Fibroblast of mammary gland (primary cell): ENCODE measurements at regions not wholly inside any gene's neighbourhood (a gene's known extent, or its start where the extent isn't known, plus 50 kb on each side); places are given as distances from the start of the nearest gene placed in this dataset.
"Not testable (repeated sequence)": the region's sequence is repeated elsewhere in the genome, so short reads cannot be mapped to it uniquely, and the experiment has no call there.

ENCODE experiments used
- DNase-seq: peaks from one replicate; pipeline ENCODE4 v3.0.0-alpha.2; 2010; ENCODE audit warnings: low read depth
- H3K4me3 ChIP-seq: 2 replicates; pipeline ENCODE4 v1.5.1; 2011; ENCODE audit warnings: low read depth, mild to moderate bottlenecking, low read length, moderate library complexity; ENCODE audit not compliant: control insufficient read depth
- CTCF ChIP-seq: conservative IDR thresholded peaks from 2 replicates; pipeline ENCODE4 v1.5.1; 2011; ENCODE audit warnings: low read depth, low read length, inconsistent platforms; ENCODE audit not compliant: control insufficient read depth, insufficient read depth

GRCh38 chr18:1026930-1027329, 122.3 kb downstream of the ADCYAP1 start:
- TF ChIP-seq CTCF = no peak
- no peak overlapping the region for H3K4me3 ChIP-seq
- no peak for DNase-seq

GRCh38 chr18:1033092-1033491, 128.4 kb downstream of the ADCYAP1 start:
- not testable (repeated sequence) for H3K4me3 ChIP-seq, DNase-seq

GRCh38 chr18:1034971-1035370, 130.3 kb downstream of the ADCYAP1 start:
- no peak overlapping the region for H3K4me3 ChIP-seq
- no peak for DNase-seq
- TF ChIP-seq CTCF = no peak

- no peak for TF ChIP-seq CTCF
- DNase-seq = no peak
- H3K4me3 ChIP-seq = no peak overlapping the region
Observed at GRCh38 chr18:1036926-1037325, 132.3 kb downstream of the ADCYAP1 start.

- no peak for DNase-seq
- no peak overlapping the region for H3K4me3 ChIP-seq
- TF ChIP-seq CTCF = no peak
Observed at GRCh38 chr18:1037776-1038175, 133.1 kb downstream of the ADCYAP1 start.

- H3K4me3 ChIP-seq = no peak overlapping the region
- TF ChIP-seq CTCF = no peak
- DNase-seq = no peak
Observed at GRCh38 chr18:1039421-1039820, 134.8 kb downstream of the ADCYAP1 start.

- not testable (repeated sequence) for H3K4me3 ChIP-seq, DNase-seq
Observed at GRCh38 chr18:1043039-1043438, 138.4 kb downstream of the ADCYAP1 start.

GRCh38 chr18:1045658-1046057, 141.0 kb downstream of the ADCYAP1 start:
- TF ChIP-seq CTCF = no peak
- no peak for DNase-seq
- no peak overlapping the region for H3K4me3 ChIP-seq
